VCaP (cell line): ENCODE measurements at regions not wholly inside any gene's neighbourhood (a gene's known extent, or its start where the extent isn't known, plus 50 kb on each side); places are given as distances from the start of the nearest gene placed in this dataset.

Source experiments
- H3K27ac ChIP-seq: fragments of 450-650 bp; 2 replicates; pipeline ENCODE4 v1.5.1; 2017
- TF ChIP-seq, protein P1 (sequence below): fragments of 450-650 bp; conservative IDR thresholded peaks from 2 replicates; pipeline ENCODE4 v1.5.1; 2017; ENCODE audit warnings: mild to moderate bottlenecking, moderate library complexity

DNA sequence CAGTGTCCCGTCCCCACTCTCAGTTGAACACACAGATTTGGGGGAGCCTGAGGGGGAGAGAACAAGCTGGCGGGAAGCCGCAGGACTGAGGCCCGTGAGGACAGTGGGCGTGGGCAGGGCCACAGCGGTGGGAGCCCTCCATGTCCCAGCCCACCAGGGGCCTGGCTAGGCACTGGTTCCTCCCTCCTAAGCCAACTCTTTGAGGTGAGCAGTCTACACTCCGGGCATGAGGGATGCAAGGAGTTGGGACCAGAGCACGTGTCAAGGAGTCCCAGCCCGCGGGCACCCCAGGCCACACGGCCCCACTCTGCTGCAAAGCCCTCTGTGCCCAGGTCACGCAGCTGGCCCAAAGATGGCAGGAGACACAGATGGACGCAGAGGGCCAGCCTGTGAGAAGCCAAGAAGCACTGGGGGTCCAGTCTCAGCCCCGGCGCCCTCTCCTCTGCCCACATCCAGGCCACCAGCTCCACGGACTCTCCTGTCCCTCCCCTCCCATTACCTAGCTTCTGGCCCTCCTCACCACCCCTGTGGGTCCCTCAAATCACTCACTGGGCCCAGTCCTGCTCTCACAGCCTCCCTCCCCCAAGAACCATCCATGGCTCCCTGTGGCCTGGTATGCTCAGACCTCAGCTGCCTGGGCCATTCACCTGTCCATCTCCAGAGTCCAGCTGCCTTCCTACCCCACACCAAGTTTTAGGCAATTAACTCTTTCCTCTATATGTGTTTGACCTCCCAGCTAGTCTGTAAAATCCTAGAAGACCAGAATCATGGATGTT, 206.5 kb downstream of the RBFOX3 start:
- TF ChIP-seq, protein P1, sequence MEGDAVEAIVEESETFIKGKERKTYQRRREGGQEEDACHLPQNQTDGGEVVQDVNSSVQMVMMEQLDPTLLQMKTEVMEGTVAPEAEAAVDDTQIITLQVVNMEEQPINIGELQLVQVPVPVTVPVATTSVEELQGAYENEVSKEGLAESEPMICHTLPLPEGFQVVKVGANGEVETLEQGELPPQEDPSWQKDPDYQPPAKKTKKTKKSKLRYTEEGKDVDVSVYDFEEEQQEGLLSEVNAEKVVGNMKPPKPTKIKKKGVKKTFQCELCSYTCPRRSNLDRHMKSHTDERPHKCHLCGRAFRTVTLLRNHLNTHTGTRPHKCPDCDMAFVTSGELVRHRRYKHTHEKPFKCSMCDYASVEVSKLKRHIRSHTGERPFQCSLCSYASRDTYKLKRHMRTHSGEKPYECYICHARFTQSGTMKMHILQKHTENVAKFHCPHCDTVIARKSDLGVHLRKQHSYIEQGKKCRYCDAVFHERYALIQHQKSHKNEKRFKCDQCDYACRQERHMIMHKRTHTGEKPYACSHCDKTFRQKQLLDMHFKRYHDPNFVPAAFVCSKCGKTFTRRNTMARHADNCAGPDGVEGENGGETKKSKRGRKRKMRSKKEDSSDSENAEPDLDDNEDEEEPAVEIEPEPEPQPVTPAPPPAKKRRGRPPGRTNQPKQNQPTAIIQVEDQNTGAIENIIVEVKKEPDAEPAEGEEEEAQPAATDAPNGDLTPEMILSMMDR: no peak
- no peak overlapping the region for H3K27ac ChIP-seq

GRCh38 chr17:79401704-79402674, 208.9 kb downstream of the RBFOX3 start:
- TF ChIP-seq, protein P1: no peak
- H3K27ac ChIP-seq: no peak overlapping the region

DNA sequence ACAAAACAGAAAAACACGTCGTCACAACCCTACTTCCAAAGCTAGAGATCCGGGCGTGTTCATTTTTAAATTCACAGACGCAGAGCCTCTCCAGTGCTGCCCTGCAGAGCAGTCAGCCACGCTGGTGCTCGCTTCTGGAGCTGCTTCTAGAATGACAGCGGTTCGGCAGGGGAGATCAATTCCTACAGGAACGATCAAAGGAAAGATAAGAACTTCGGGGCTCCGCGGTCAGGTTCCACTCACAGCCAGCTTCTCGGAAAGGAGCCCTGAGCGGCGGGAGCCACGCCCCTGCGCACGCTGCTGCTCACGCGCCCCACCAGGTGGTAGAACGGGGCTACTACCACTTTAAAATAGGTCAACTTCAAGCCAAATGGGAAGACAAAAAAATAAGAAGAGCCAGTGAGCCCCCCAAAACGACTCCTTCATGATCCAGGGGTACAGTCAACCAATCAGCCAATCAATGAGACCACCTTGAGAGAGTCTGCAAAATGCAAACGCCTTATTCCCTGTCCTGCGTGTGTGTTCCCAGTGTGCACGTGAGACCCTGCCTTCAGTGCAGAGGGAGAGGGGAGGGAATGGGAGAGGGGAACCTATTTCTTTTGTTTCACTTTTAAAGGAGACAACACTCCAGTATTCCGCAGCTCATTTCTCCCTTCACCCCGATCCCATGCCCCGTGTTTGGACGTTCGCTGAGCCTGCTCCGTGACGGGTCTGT, 209.7 kb downstream of the RBFOX3 start:
- TF ChIP-seq, protein P1: peak; percentile 98
- H3K27ac ChIP-seq: peak overlapping the region; percentile 31; the same call in 1 of the 2 replicates

- H3K27ac ChIP-seq: no peak overlapping the region
- TF ChIP-seq, protein P1: no peak
These were observed 211.2 kb downstream of the RBFOX3 start for GRCh38 chr17:79399610-79400144.

- TF ChIP-seq, protein P1: no peak
- H3K27ac ChIP-seq: no peak overlapping the region
These were observed 212.4 kb downstream of the RBFOX3 start for GRCh38 chr17:79398441-79398840.

DNA sequence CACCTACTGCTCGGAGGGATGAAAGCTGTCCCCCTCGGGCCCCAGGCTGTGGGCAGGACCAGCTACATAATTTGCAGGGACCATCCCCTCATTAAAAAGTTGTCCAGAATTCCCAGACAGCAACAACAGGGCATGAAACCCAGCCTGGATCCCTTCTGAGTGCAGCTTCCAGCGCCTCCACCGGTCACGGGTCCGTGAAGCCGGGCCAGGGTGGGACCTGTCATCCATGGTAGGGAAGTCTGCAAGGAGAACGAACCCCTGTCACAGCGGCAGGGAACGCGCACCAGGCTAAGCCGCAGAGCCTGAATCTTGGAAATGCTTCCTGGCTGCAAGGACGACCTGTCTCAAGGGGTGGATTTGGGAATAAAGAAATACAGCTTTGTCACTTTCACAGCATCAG, 214.2 kb downstream of the RBFOX3 start:
- TF ChIP-seq, protein P1: no peak
- no peak overlapping the region for H3K27ac ChIP-seq

DNA sequence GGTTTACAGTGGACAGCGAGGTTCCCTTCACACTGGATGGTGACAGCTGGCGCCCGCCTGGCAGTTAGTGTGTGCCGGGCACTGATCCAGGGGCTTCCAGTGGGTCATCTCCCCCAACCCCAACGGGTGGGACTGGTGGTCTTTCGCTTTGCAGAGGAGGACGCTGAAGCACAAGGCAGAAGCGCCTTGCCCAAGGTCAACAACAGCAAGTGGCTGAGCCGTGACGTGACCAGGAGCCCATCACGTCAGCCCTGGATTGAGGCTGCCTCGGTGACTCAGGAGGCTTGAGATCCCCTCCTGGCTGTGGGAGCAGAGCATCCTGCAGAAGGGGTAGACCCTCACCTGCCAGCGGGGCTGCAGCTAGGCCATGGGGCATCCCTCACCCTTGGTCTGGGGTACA, 215.3 kb downstream of the RBFOX3 start:
- H3K27ac ChIP-seq: no peak overlapping the region
- TF ChIP-seq, protein P1: no peak
